IPS-NIHi7 (cell line): ENCODE measurements at regions not wholly inside any gene's neighbourhood (a gene's known extent, or its start where the extent isn't known, plus 50 kb on each side); places are given as distances from the start of the nearest gene placed in this dataset.

Experiments used
- DNase-seq: peaks from one replicate; pipeline ENCODE4 v3.0.0; 2012; ENCODE audit warnings: mixed read lengths; ENCODE audit errors: extremely low spot score

DNA sequence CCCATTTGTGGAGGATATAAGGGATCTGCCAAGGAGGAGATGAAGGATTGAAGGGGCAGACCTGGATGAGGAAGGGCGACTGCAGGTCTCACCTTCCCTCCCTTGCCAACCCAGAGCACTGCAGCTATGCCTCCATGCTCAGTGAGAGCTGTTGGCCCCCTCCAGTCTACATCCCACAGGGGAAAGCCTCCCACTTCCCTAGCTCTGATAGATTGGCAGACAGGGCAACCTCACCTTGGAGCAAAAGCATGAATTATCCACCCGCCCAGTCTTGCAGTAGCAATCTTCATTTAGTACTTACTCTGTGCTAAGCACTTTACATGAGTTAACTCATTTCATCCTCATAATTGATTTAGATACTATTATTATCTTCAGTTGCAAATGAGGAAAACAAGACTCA lies 70.4 kb upstream of the SMNDC1 start:
- DNase-seq = no peak

DNA sequence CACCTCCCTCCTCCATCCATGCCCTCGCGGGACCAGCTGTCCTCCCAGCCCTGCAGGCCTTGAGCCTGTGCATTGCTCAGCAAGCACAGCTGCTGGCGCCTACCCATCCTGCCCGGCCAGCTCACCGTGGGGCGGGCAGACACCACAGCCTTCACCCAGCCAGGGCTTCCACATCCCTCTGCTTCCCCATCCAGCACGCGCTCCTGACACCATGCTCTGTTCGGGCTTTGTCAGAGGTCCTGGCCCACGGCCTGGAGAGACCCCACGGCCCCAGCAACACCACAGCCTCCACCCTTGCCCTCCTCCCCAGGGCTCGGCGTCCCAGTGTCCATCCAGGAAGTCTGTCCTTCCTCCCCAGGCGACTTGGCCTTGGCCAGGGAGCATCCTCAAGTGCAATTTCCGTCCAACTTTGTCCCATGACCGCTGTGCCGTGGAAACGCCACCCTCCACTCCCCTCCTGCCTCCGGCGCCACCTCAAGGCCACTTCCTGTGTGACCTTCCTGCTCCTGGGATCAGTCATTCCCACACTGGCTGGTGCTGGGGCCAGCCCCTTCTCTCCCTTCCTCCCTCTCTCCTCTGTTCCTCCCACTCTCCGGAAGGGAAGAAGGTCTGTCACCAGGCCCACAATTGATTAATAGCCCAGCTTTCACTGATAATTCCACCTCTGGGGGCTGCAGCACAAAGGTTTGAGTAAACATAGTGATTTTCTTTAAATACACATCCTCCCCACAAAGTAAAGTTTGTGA lies 71.5 kb upstream of the SMNDC1 start:
- DNase-seq = no peak

DNA sequence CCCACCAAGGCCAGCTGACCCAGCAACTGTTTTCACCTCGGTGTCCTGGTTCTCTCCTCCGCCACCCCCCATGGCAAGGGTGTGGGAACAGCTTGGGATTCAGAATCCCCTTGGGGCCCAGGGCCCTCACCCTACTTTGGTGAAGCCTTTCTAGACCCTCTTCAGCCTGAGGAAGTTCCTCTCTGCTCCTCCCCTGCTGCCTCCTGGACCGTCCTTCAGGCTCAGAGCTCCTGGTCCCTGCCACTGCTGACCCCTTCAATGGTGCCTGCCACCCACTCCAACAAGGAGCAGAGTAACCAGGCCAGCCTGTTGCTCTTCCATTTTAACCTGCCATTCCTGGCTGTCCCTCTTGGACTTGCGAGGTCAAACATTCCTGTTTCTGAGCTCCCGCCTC lies 72.0 kb upstream of the SMNDC1 start:
- DNase-seq = no peak

DNA sequence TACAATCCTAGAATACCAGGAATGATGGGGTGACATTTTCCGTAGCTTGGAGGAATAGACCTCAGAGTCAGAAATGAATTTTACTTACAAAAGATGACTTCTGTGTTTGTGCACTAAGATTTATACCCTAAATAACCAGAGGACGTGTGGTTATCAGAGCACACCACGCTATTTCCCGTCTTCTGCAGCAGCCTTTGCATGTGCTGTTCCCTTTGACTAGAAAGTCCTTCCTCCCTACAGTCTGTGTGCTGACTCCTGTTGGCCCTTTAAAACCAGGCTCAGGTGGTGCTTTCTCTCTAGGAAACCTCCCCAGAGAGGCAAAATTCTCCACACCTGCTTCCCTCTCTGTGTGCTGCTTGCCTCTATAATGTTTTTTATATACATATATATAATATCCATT lies 73.3 kb upstream of the SMNDC1 start:
- no peak for DNase-seq

DNA sequence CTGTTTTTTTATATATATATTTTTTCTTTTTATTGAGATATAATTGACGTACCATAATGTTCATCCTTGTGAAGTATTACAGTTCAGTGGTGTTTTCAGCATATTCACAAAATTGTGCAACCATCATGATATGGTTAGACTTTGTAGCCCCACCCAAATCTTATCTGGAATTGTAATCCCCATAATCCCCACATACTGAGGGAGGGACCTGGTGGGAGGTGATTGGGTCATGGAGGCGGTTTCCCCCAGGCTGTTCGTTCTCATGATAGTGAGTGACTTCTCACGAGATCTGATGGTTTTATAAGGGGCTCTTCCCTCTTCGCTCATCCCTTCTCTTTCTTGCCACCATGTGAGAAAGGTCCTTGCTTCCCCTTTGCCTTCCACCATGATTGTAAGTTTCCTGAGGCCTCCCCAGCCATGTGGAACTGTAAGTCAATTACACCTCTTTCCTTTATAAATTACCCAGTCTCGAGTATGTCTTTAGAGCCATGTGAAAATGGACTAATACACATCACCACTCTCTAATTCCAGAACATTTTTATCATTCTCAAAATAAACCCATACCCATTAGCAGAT lies 73.9 kb upstream of the SMNDC1 start:
- DNase-seq = no peak

DNA sequence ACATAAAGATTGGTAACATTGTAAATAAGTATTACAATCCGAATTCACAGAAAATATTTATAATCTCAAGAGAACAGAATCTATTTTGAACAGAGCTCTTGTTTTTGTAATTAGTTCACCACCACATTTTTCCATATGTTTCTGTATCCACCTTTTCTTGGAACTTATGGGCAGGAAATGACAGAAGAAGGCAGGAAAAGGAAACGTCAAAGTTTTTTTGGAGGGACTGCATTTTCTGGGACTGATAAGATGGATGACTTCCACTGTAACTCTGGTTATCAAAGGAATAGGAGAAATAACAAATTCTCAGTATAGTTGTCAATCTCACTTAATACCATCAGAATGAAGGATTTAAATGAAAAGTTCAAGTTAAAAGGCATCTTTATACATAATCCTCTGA lies 75.1 kb upstream of the SMNDC1 start:
- DNase-seq = no peak

DNA sequence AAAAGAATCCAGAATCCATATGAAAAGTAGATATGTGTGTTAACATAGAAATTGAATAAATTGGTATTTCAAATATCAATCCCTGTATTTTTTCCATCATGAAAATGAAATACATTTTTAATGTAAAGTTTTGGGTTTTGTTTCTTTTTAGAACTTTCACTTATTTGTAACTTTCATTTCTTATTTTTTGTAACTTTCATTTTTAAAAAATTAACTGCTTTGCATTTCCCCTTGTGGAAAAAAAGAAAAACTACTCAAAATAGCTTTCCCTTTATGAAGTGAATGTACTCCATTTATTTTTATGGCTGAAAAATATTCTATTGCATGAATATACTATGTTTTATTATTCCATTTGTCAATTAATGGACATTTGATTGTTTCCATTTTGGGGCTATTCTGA lies 75.6 kb upstream of the SMNDC1 start:
- DNase-seq = no peak

DNA sequence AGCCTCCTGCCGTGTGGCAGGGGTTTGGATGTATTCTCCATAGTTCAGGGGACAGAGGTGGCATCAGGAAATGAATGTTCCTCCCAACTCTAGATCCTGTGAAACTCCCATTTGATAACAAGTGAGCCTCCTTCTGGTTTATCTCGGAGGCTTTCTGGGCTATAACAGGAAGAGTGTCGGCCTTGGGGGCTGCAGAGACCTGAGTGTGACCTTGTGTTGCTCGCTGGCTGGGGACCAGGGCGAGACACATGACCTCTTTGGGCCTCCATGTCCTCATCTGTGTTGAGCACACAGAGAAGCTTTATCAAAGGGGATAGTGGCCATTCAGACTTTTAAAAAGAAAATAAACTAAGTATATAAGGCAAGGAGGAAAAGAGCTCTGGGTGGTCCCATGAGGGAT lies 78.0 kb upstream of the SMNDC1 start:
- DNase-seq = no peak

DNA sequence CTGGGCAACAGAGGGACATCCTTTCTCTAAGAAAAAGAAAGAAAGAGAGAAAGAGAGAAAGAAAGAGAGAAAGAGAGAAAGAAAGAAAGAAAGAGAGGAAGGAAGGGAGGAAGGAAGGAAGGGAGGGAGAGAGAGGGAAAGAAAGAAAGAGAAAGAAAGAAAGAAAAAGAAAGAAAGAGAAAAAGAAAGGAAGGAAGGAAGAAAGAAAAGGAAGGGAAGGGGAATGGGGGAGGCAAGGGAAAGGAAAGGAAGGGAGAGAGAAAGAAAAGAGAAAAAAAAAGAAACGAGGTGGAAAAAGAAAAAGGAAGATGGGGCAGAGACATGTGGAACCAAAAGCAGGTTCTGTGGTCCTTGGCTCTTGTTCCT lies 82.9 kb upstream of the SMNDC1 start:
- DNase-seq = no peak

DNA sequence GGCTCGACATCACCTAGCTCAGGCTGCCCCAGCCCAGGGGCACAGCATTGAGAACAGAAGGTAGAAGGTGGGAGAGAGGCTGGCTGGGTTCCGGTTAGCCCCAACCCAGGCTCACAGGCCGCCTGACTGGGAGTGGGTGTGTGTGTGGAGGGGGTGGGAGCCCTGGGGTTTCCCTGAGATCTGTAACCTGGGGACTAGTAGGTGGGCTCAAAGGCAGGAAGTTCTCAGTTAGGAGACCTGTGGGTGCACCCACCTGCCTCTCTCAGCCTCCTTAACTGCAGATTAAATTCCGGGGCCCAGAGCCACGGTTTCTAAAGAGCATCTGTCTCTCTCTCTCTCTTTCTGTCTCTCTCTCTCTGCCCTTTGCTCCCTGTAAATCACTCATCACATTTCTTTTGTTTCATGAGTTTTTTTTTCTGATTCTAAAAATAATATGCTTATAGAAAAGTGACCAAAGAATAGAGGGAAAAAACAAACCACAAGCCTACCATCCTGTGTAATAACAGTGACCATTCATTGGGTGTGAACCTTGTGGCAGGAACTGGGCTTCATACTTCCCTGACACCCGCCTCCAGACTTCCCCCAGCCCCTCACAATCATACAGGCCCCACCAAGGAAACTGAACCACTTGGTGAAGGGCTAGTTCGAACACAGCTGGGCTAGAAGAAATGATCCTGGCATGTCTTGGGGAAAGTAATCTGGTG lies 83.4 kb upstream of the SMNDC1 start:
- no peak for DNase-seq

DNA sequence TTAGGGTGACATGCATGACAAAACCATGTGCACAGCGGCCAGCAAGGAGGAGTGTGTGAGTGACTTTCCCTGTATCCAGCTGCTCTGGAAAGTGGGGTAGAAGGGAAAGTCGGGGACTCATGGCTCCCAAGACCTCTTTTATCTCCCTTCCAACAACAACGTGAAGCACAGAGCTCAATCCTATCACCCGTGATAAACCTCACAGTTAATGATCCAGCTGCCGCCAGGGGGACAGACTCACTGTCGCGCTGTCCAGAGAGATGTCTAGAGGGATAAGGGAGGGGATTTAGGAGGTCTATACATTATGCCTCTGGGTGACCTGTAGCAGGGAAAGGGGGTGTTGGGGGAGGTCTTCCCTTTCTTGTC lies 84.0 kb upstream of the SMNDC1 start:
- DNase-seq = no peak

DNA sequence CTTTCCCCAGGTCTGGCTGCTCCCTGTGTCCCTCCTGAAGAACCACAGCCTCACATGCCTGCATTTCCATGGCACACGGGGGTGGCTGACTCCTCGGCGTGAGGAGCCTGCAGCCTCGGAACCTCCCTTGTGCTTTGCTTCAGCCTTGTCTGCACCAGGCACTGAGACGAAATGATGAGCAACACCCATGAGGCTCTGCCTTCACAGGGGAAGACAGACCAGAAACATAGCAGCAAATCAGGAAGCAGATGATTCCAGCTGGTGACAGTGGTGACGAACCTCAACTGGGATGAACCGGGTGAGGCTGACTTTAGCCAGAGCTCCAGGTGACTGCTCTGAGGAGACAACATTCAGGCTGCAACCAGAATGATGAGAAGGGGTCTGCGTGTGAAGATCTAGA lies 84.5 kb upstream of the SMNDC1 start:
- DNase-seq = no peak

DNA sequence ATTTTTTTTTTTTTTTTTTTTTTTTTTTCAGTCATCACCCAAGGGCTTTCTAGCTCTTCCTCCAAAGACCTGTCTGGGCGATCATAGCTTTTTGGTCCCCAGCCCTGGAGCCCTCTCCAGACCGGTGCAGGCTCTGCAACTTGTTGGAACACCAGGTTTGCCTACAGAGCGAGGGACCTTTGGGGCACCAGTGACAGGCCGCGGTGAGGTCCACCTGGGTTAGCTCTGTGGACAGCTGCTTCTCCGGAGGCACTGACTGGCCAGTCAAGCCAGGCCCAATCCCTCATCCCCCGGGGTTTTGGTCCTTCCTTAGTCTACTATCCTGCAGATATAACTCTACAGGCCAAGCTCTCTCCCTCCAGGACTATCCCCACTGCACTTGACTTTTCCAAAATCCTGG lies 86.8 kb upstream of the SMNDC1 start:
- no peak for DNase-seq

DNA sequence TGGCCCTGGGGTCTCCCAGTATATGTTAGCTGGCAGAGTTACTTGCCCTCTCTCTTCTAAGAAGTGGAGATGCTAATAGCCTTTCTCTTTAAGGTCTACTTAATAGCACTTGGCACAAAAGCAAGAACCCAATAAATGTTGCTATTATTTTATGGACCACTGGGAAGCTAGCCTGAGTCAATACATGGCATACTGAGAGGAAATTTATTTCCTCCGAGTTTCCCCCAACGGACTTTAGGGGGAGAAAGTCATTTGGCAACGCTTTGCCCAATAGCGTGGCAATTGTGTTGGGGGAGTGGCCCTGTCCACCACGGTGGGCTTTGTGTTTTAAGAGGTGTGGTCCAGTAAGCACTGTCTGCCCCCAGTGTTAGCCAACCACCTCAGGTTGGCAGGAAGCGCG lies 87.4 kb upstream of the SMNDC1 start:
- no peak for DNase-seq

DNA sequence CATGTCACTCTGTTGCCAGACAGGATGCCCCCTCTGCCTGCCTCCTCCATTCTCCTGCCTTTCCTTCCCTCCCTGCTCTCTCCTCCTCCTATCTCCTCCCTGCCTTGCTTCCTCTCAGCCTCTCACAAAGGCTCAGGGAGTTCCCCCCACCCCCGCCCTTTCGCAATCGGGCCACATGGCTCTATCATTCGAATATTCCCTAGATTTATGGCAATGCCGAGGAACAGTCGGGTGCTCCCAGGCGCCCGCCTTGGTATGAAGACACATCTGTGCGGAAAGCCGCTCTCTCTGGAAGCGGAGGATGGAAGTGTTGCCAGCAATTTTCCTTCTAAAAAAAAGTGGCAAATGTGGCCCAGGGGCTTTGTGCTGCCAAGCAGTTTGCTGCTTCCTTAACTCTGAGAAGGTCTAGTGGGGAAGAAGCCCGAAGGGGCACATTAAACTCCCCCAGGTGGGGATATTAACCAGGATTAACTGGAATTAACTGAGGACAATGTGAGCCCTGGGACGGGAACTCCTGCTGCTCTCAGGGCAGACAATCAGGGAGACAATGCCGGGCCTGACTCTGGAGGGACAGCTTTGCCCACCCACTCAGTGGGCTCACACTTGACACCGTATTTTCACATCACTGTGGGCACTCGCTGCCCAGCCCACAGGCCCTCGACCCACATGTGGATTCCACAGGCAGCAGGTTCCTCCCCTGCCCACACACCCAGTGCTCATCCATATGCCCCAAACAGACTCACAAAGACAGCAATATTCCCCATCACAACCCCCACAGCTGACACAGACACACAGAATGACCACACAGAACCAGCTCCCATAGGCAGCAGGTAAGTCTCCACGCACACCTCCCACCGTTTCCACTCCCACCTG lies 88.4 kb upstream of the SMNDC1 start:
- DNase-seq = no peak

DNA sequence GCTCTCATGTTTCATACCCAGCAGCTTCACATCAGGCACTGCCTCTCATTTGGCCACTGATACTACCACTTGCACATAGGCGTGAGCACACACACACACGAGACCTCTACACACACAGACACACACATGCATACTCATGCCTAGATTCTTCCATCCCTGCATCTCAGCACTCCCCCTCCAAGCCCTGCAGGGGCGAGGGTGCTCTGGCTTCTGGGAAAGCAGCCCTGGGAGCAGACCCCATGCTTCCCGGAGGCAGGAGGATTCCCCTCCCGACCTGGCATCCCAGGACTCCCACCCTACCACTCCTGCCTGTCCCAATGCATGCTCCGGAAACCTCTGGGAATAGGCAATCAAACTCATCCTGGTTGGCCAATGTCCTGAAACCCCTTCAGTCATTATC lies 89.1 kb upstream of the SMNDC1 start:
- no peak for DNase-seq

DNA sequence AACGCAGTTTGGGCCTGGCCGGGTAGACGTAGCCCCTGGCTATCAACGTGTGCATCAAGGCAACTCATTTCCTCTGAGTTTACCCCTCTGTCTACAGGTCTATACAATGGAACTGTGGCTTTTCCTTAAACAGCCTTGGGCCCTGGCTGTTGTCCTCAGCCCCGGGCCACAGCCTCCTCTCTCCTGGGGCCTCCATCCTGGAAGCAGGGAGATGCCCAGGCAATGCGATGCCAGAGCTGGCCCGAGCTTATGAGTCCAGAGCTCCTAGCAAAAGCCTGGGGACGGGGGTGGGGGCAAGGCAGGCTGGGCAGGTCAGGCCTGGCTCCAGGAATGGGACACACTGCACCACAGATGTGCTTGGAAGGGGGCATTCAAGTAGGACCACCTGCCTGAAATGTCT lies 89.6 kb upstream of the SMNDC1 start:
- DNase-seq = no peak

DNA sequence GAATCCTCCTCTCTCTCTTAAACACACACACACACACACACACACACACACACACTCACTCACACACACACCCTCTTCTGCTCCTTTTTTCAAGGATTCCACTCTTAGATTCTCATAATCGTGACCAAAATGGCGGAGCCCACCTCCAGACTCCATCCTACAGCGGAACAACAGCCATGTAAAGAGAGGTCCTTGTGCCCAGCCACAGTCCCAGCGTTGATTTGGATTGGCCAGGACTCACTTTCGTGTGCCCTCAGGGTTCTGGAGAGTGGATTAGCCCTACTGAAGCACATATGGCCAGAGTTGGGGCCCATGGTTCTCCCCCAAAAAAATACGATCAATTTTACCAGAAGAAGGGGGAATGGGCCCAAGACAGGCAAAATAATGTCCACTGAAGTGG lies 90.2 kb upstream of the SMNDC1 start:
- no peak for DNase-seq

DNA sequence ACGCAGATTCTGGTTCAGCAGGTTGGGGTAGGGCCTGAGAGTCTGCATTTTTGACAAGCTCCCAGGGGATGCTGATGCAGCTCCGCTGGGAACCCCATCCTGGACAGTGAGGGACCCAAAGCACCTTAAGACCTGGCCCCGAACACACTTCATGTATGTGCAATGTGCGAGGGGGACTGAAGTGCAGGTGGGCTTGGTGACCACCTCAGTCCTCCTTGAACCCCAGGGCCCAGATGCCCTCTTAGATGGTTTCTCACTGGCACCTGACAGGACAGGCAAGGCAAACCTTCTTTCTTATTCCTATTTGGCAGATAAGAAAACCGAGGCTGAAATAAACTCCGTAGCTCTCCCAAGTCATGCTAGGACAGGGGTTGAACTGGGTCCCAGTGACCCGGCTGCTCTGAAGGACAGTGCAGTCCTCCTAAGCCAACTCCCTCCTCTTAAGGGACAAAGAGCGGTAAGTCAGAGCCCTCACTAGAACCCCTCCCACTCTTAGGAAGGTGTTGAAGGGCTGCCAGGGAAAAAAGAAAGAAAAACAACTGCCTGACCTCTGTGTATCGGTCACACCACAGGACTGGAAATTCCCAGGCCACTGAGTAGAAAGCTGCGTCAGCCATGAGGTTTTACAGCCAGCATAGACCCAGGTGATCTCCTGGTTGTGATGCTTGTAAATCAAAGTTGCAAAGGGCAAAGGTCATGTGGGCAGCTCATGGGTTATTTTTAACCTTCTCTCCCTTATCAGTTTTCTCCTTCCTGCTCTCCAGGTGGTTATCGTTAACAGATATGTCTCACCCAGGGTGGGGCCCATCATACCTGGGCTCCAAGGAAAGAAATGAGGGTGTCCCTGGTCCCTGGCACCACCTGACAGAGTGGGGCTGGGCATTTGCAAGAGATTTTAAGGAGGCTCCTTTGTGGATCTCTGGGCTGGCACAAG lies 90.9 kb upstream of the SMNDC1 start:
- DNase-seq = no peak

DNA sequence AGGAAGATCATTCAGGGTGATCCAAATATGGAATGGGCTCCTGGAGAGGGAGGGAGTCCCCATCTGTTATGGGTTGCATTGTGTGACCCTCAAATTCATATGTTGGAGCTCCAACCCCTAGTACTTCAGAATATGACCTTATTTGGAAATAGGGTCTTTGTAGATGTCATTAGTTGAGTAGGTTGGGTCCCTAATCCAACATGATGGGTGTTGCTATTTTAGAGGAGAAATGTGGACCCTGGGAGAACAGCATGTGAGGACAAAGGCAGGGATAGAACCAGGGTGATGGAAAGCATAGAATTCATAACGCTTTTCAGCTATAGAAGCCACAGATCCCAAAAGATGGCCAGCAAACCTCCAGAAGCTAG lies 91.5 kb upstream of the SMNDC1 start:
- no peak for DNase-seq

DNA sequence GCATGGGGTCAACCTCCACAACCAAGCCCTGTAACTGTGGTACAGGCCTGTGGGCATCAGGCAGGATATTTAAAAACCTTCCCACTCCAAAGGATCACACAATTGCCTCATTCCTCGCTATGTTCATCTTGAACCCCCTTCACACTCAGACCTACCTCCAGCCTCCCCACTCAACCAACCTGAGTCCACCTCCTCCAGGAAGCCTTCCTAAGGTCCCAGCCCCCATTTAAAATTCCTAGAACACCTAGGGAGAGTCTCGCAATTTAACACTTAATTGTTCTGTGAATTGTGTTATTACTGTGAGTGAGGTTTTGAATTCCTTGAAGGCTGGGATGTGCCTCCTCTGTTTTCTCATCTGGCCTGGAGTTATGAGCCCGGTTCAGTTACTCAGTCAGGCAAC lies 93.1 kb upstream of the SMNDC1 start:
- DNase-seq = no peak
